ENCODE measurements at regions not wholly inside any gene's neighbourhood (a gene's known extent, or its start where the extent isn't known, plus 50 kb on each side); places are given as distances from the start of the nearest gene placed in this dataset.

DNA sequence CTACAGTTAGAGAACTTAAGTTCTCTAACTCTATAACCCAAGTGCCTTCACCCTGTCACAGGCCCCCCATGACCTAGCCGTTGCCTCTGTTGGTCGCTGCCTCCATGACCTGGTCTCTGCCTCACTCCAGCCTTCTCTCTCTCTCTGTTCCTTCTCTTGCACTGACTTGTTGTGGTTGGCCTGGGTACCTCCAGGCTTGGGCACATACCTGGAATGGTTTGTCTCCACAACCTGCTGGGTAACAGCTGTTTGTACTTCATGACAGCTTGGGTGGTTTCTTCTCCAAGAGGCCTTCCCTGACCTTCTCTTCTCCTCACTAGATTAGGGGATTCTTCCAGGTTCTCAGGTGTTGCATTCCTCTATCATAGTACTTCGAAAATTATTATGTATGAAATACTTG is 371.6 kb upstream of the USP24 start:
- Histone ChIP-seq H2BK120ac (replicated peaks; ENCODE audit: low read depth, low read length) (no peak overlapping the region), H3K36me3 (ENCODE audit: control insufficient read depth in 2 of 4, insufficient read depth in 4 of 4, low read length in 3 of 4) (no peaks in the 10 kb centered on the region), H2BK20ac (ENCODE audit: low read length) (no peak overlapping the region), H3K79me1 (ENCODE audit: low read depth, low read length) (no peaks in the 10 kb centered on the region), H3K4me3 (ENCODE audit: extremely low read depth in 1 of 4, insufficient read depth in 2 of 4, low read depth in 3 of 4, low read length in 4 of 4) (no peak overlapping the region), H3K9ac (replicated peaks in 1 of 4; ENCODE audit: extremely low read depth in 1 of 4, low read depth in 3 of 4, low read length in 3 of 4) (no peak overlapping the region), H2AFZ (ENCODE audit: low read length) (no peak overlapping the region), H2BK15ac (ENCODE audit: low read length) (no peak overlapping the region), H2BK5ac (ENCODE audit: low read depth, low read length) (no peak overlapping the region), H3K4me2 (ENCODE audit: insufficient read depth in 1 of 2, low read depth in 2 of 2, low read length in 2 of 2) (no peak overlapping the region), H3K23me2 (ENCODE audit: low read depth, low read length) (no peaks in the 10 kb centered on the region), H3K56ac (replicated peaks; ENCODE audit: insufficient read length, low read depth, low read length) (no peak overlapping the region), H4K20me1 (replicated peaks in 1 of 2; ENCODE audit: control insufficient read depth in 1 of 2, insufficient read depth in 2 of 2, low read length in 2 of 2) (no peaks in the 10 kb centered on the region), H3K23ac (ENCODE audit: insufficient read length) (no peak overlapping the region), H3K27ac (ENCODE audit: low read depth, low read length) (no peak overlapping the region), H4K8ac (ENCODE audit: extremely low read depth, insufficient read depth, low read length) (no peak overlapping the region), H4K5ac (ENCODE audit: insufficient read length, low read depth, low read length) (no peak overlapping the region), H3K79me2 (ENCODE audit: control insufficient read depth in 1 of 2, insufficient read depth in 2 of 2, low read length in 2 of 2) (no peaks in the 10 kb centered on the region), H4K91ac (replicated peaks; ENCODE audit: insufficient read length, low read length) (no peak overlapping the region), H3K9me3 (ENCODE audit: insufficient read depth in 2 of 2, low read depth in 1 of 2, low read length in 1 of 2) (no peaks in the 10 kb centered on the region), H2BK12ac (ENCODE audit: low read depth, low read length) (no peak overlapping the region), H3K18ac (ENCODE audit: extremely low read depth, low read length) (no peak overlapping the region), H3K4me1 (replicated peaks in 1 of 4; ENCODE audit: control insufficient read depth in 3 of 4, insufficient read depth in 4 of 4, low read length in 3 of 4) (peaks cover 0 to 3% (median 2%) of the 10 kb centered on the region in 4 experiments; a peak in 3 of 7 replicates), H3K27me3 (replicated peaks in 1 of 4; ENCODE audit: control insufficient read depth in 3 of 4, extremely low read depth in 1 of 4, insufficient read depth in 3 of 4, low read length in 3 of 4) (peaks cover 0 to 1% (median 0%) of the 10 kb centered on the region in 4 experiments; a peak in 1 of 7 replicates), H3K14ac (ENCODE audit: insufficient read length) (no peak overlapping the region), H2AK5ac (ENCODE audit: low read depth, low read length) (no peak overlapping the region), H3K4ac (replicated peaks; ENCODE audit: insufficient read length, low read depth, low read length) (no peak overlapping the region)
- ChIA-PET CTCF (ENCODE audit: partially characterized antibody) (interaction anchor here (0.5 kb wide), 1 partner anchor 250 kb away, joined by 4 read pairs; no protein-coding TSS in a partner anchor), POLR2A (ENCODE audit: partially characterized antibody) (no interaction called here)
- 90% methylated on average over 3 of the region's 3 CpGs; no CpG with 5 or more reads in 1 of the 2 experiments for whole genome bisulfite sequencing, 2 experiments (ENCODE audit: extremely low coverage in 1 of 2, insufficient coverage in 1 of 2, insufficient read length in 1 of 2, insufficient replicate concordance in 2 of 2, low coverage in 1 of 2, low lambda C conversion rate in 2 of 2, missing lambda C conversion rate in 1 of 2)
- FAIRE-seq = no peak
- DNase-seq (ENCODE audit: low read depth in 1 of 2, low spot score in 2 of 2) = no peak
- TF ChIP-seq, protein P1, sequence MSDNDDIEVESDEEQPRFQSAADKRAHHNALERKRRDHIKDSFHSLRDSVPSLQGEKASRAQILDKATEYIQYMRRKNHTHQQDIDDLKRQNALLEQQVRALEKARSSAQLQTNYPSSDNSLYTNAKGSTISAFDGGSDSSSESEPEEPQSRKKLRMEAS (IDR thresholded peaks at IDR 0.05) = no peak
- TF ChIP-seq RFX5 (IDR thresholded peaks at IDR 0.05; ENCODE audit: borderline replicate concordance, low read depth, low read length) = no peak
- TF ChIP-seq, protein P2, sequence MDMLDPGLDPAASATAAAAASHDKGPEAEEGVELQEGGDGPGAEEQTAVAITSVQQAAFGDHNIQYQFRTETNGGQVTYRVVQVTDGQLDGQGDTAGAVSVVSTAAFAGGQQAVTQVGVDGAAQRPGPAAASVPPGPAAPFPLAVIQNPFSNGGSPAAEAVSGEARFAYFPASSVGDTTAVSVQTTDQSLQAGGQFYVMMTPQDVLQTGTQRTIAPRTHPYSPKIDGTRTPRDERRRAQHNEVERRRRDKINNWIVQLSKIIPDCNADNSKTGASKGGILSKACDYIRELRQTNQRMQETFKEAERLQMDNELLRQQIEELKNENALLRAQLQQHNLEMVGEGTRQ (IDR thresholded peaks at IDR 0.05; ENCODE audit: low read length) = no peak
- no peak for TF ChIP-seq RNF2 (IDR thresholded peaks at IDR 0.05; ENCODE audit: borderline replicate concordance, low read depth, low read length, missing control alignments, poor library complexity, severe bottlenecking)
- TF ChIP-seq CHD1 (IDR thresholded peaks at IDR 0.05; ENCODE audit: low read depth, low read length) = no peak
- no peak for TF ChIP-seq CBX5 (IDR thresholded peaks at IDR 0.05; ENCODE audit: low read depth, low read length)
- no peak for TF ChIP-seq TCF12 (IDR thresholded peaks at IDR 0.05; ENCODE audit: low read depth, low read length)
- no peak for TF ChIP-seq CREB1 (IDR thresholded peaks at IDR 0.05)
- no peak for TF ChIP-seq TBP (IDR thresholded peaks at IDR 0.05; ENCODE audit: low read depth, low read length)
- no peak for TF ChIP-seq JUND (IDR thresholded peaks at IDR 0.05; ENCODE audit: low read length)
- TF ChIP-seq ASH2L (IDR thresholded peaks at IDR 0.05; ENCODE audit: low read length) = no peak
- no peak for TF ChIP-seq TAF7 (optimal IDR thresholded peaks at IDR 0.05; ENCODE audit: borderline replicate concordance, low read depth, low read length)
- no peak for TF ChIP-seq SP4 (IDR thresholded peaks at IDR 0.05; ENCODE audit: low read length)
- no peak for TF ChIP-seq HDAC2 (IDR thresholded peaks at IDR 0.05; ENCODE audit: borderline replicate concordance in 1 of 2, low read depth in 2 of 2, low read length in 2 of 2)
